Lower leg skin (tissue), 4 donors: ENCODE measurements at regions not wholly inside any gene's neighbourhood (a gene's known extent, or its start where the extent isn't known, plus 50 kb on each side); places are given as distances from the start of the nearest gene placed in this dataset.

Experiments
- DNase-seq, 2 donors: peaks; one replicate each; pipeline ENCODE4 v3.0.0-alpha.2; 2019; ENCODE audit warnings: low spot score in 2 of 2
- H3K4me3 ChIP-seq: fragments of 200-600 bp; sonication (generic); 2 replicates; pipeline ENCODE4 v1.5.1; 2017; ENCODE audit warnings: mild to moderate bottlenecking, low read depth; ENCODE audit not compliant: poor library complexity, severe bottlenecking
- CTCF ChIP-seq, 3 donors: fragments of 450-650 bp; IDR thresholded peaks; one replicate each; pipeline ENCODE4 v1.5.1; 2016; ENCODE audit warnings: antibody characterized with exemption in 3 of 3, mild to moderate bottlenecking in 3 of 3, moderate library complexity in 2 of 3
- POLR2A ChIP-seq, 2 donors: fragments of 450-650 bp; IDR thresholded peaks; one replicate each; pipeline ENCODE4 v1.6.1; 2016 to 2017; ENCODE audit warnings: antibody characterized with exemption in 2 of 2, mild to moderate bottlenecking in 1 of 2, moderate library complexity in 1 of 2
- WGBS, 2 donors: methylation state at CpG; one replicate each; pipeline ENCODE4 v1.1.5; 2018; 5-methylcytosine and 5-hydroxymethylcytosine counted together
- intact Hi-C: fragments of 100-400 bp; cut with DNase I; formaldehyde crosslinking; loops from one replicate; pipeline ENCODE4 v1.15.0; 2023; ENCODE audit warnings: low total_unique reads

- no peak for DNase-seq
These were observed 193.3 kb upstream of the KRR1 start for GRCh38 chr12:75704664-75705063.

GRCh38 chr12:75704208-75704607 lies 192.8 kb upstream of the KRR1 start:
- DNase-seq = no peak
- intact Hi-C loops = no loop called here
- no peak overlapping the region for H3K4me3 ChIP-seq
- TF ChIP-seq POLR2A (IDR thresholded peaks at IDR 0.05) = no peak
- no peak for TF ChIP-seq CTCF (IDR thresholded peaks at IDR 0.05)
- 80 to 82% methylated on average over 3 of the region's 3 CpGs for WGBS, 2 donors

More at GRCh38 chr12:75704664-75705063, 193.3 kb upstream of the KRR1 start:
- TF ChIP-seq POLR2A (IDR thresholded peaks at IDR 0.05) = no peak
- no peak for TF ChIP-seq CTCF (IDR thresholded peaks at IDR 0.05)
- intact Hi-C loops = no loop called here
- no peak overlapping the region for H3K4me3 ChIP-seq
- 80 to 88% methylated on average over 6 of the region's 6 CpGs for WGBS, 2 donors

- no peak for DNase-seq
- no peak overlapping the region for H3K4me3 ChIP-seq
- TF ChIP-seq CTCF (IDR thresholded peaks at IDR 0.05) (no peak), POLR2A (IDR thresholded peaks at IDR 0.05) (no peak)
- intact Hi-C loops = no loop called here
These were observed 191.7 kb upstream of the KRR1 start for GRCh38 chr12:75703131-75703530.

GRCh38 chr12:75702477-75703093 lies 191.2 kb upstream of the KRR1 start:
- no peak for DNase-seq
- intact Hi-C loops = no loop called here
- WGBS, 2 donors = 42 to 45% methylated on average over 5 of the region's 5 CpGs

GRCh38 chr12:75701859-75702258 lies 190.4 kb upstream of the KRR1 start:
- H3K4me3 ChIP-seq = no peak overlapping the region
- 94 to 98% methylated on average over 2 of the region's 2 CpGs for WGBS, 2 donors
- DNase-seq = no peak
- intact Hi-C loops = no loop called here
- TF ChIP-seq POLR2A (IDR thresholded peaks at IDR 0.05) (no peak), CTCF (IDR thresholded peaks at IDR 0.05) (no peak)

More at GRCh38 chr12:75702477-75703093, 191.2 kb upstream of the KRR1 start:
- TF ChIP-seq POLR2A (IDR thresholded peaks at IDR 0.05) (no peak), CTCF (IDR thresholded peaks at IDR 0.05) (no peak)
- H3K4me3 ChIP-seq = no peak overlapping the region
